HCT116 (cell line): ENCODE measurements at regions not wholly inside any gene's neighbourhood (a gene's known extent, or its start where the extent isn't known, plus 50 kb on each side); places are given as distances from the start of the nearest gene placed in this dataset.

Experiments
- EZH2 ChIP-seq: fragments of 200-600 bp; sonication (generic); IDR thresholded peaks from 2 replicates; pipeline ENCODE4 v1.6.1; 2017; ENCODE audit warnings: antibody characterized with exemption, mixed run types
- FOSL1 ChIP-seq: IDR thresholded peaks from 2 replicates; pipeline ENCODE4 v1.6.1; 2012; ENCODE audit warnings: low read depth
- POLR2A ChIP-seq: IDR thresholded peaks from 2 replicates; pipeline ENCODE4 v1.7.0; 2011; ENCODE audit warnings: borderline replicate concordance; ENCODE audit not compliant: insufficient read depth, insufficient read length; ENCODE audit errors: extremely low read depth
- SIN3A ChIP-seq: IDR thresholded peaks from 2 replicates; pipeline ENCODE4 v1.6.1; 2012; ENCODE audit warnings: low read depth
- SP1 ChIP-seq: IDR thresholded peaks from 2 replicates; pipeline ENCODE4 v1.6.1; 2012; ENCODE audit warnings: low read depth
- TCF7L2 ChIP-seq: IDR thresholded peaks from 2 replicates; pipeline ENCODE4 v1.7.0; 2011; ENCODE audit warnings: borderline replicate concordance, inconsistent platforms; ENCODE audit not compliant: insufficient read depth, insufficient read length; ENCODE audit errors: extremely low read depth
- TF ChIP-seq, protein P1 (sequence below), 3 experiments: fragments of 200-600 bp in 1 of 3; sonication (generic) in 1 of 3; IDR thresholded peaks in 2 of 3; conservative IDR thresholded peaks in 1 of 3; 2 replicates each; pipeline ENCODE4 v1.5.1; 2012 to 2017; ENCODE audit warnings: low read depth in 2 of 3, low read length in 2 of 3, antibody characterized with exemption in 1 of 3, borderline replicate concordance in 1 of 3, control low read depth in 1 of 3, mild to moderate bottlenecking in 1 of 3, mixed read lengths in 1 of 3, mixed run types in 1 of 3, moderate library complexity in 1 of 3; ENCODE audit not compliant: insufficient read depth in 1 of 3
- TF ChIP-seq, protein P2 (sequence below): IDR thresholded peaks from 2 replicates; pipeline ENCODE4 v1.6.1; 2012

DNA sequence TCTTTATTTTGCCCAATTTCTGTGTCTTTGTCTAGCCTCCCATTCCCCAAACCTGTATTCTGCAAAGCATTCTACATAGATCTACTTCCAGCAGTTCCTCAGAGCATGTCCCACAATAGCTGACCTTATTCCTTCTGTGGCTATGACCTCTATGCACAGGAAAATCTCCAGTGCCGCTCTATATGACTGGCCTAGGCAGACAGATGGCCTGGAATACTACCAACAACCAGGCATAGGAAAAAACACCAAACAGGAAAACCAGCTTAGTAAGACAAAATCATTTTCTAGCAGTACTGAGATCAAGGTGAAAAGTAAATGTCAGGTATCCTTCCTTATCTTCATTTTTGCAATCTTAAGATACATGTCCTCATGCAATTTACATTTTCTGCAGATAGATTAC, 1115.0 kb downstream of the IGSF11 start:
- no peak for TF ChIP-seq POLR2A
- TF ChIP-seq, protein P1, sequence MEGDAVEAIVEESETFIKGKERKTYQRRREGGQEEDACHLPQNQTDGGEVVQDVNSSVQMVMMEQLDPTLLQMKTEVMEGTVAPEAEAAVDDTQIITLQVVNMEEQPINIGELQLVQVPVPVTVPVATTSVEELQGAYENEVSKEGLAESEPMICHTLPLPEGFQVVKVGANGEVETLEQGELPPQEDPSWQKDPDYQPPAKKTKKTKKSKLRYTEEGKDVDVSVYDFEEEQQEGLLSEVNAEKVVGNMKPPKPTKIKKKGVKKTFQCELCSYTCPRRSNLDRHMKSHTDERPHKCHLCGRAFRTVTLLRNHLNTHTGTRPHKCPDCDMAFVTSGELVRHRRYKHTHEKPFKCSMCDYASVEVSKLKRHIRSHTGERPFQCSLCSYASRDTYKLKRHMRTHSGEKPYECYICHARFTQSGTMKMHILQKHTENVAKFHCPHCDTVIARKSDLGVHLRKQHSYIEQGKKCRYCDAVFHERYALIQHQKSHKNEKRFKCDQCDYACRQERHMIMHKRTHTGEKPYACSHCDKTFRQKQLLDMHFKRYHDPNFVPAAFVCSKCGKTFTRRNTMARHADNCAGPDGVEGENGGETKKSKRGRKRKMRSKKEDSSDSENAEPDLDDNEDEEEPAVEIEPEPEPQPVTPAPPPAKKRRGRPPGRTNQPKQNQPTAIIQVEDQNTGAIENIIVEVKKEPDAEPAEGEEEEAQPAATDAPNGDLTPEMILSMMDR (IDR thresholded peaks at IDR 0.05 in 2 of 3, conservative IDR thresholded peaks at IDR 0.05 in 1 of 3; ENCODE audit: borderline replicate concordance in 1 of 3, insufficient read depth in 1 of 3, low read depth in 2 of 3, low read length in 2 of 3), result no peak
- TF ChIP-seq, protein P2, sequence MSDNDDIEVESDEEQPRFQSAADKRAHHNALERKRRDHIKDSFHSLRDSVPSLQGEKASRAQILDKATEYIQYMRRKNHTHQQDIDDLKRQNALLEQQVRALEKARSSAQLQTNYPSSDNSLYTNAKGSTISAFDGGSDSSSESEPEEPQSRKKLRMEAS, result no peak
- TF ChIP-seq FOSL1, result no peak
- no peak for TF ChIP-seq SIN3A
- TF ChIP-seq SP1, result no peak
- no peak for TF ChIP-seq TCF7L2
- no peak for TF ChIP-seq EZH2
